ENCODE measurements at regions not wholly inside any gene's neighbourhood (a gene's known extent, or its start where the extent isn't known, plus 50 kb on each side); places are given as distances from the start of the nearest gene placed in this dataset.
A peak's percentile ranks its signal among the peaks of the same experiment; 100 is the strongest.
"Not testable (repeated sequence)": the region's sequence is repeated elsewhere in the genome, so short reads cannot be mapped to it uniquely, and the experiment has no call there.

DNA sequence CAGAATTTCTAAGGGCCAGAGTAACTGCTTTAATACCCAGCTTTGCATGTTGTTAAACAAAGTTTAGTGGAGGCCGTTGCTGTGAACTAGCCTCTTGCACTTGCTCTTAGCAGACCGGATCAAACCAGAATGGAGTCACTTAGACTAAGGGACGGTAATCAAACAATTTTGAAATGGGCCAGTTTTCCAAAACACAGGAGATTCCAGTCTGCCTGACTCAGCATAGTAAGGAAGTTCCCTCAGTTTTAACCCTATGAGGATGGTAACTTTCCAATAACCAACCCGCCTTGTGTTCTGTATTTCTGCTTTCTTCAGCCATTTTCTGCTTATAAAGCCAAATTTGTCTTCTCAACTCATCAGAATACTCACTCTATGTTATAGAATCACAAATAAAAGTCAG lies 77.2 kb upstream of the WDR72 start:
- Histone ChIP-seq H3K9me3 (ENCODE audit: low read length) (no peaks in the 10 kb centered on the region), H2AFZ (ENCODE audit: low read depth, low read length) (peak overlapping the region; percentile 10), H3K36me3 (ENCODE audit: insufficient read depth, low read length) (no peaks in the 10 kb centered on the region), H3K4me1 (ENCODE audit: insufficient read depth, low read length) (no peaks in the 10 kb centered on the region), H3K4me3 (ENCODE audit: low read length) (no peak overlapping the region), H3K27me3 (ENCODE audit: insufficient read depth, low read length) (peaks cover 2% of the 10 kb centered on the region)

DNA sequence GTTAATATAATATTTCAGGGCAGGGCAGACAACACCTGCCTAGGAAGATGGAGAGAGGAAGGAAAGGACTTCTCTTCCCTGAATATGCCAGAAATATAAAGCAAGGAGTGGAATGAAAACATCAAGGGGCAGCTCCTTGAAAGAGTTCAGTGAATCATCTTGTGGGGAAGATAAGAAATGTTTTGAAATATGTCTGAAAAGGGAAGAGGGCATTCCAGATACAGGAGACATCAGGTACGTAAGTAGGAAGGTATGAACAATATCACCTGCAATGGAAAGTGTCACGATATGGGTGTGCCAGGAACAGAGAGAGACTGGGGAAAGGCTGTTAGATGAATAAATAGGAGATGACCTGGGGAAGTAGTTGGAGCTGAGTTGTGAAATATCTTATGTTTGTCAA lies 75.8 kb upstream of the WDR72 start:
- H3K4me1 ChIP-seq (ENCODE audit: insufficient read depth, low read length): no peaks in the 10 kb centered on the region
- no peak overlapping the region for H3K4me3 ChIP-seq (ENCODE audit: low read length)
- H3K9me3 ChIP-seq (ENCODE audit: low read length): no peaks in the 10 kb centered on the region
- peaks cover 2% of the 10 kb centered on the region for H3K27me3 ChIP-seq (ENCODE audit: insufficient read depth, low read length)
- H3K36me3 ChIP-seq (ENCODE audit: insufficient read depth, low read length): no peaks in the 10 kb centered on the region
- H2AFZ ChIP-seq (ENCODE audit: low read depth, low read length): no peak overlapping the region

DNA sequence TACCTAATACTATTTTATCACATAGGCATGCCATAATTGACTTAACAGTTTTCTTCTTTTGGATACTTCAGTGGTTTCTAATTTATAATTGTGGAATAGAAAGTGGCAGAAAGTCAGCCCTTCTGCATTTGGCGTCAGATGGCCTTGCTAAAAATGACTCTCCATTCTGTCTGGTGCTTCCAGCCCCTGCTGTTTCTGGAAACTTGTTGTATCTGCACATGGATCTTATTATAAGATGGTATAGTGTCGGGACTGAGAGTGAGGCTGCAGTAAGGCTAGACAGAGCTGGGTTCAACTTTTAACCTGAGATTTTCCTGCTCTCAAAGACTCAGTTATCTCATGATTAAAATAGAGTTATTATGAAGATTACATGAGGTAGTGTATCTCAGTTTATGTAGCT lies 74.8 kb upstream of the WDR72 start:
- H3K9me3 ChIP-seq (ENCODE audit: low read length): no peaks in the 10 kb centered on the region
- no peak overlapping the region for H3K4me3 ChIP-seq (ENCODE audit: low read length)
- peaks cover 2% of the 10 kb centered on the region for H3K27me3 ChIP-seq (ENCODE audit: insufficient read depth, low read length)
- H3K36me3 ChIP-seq (ENCODE audit: insufficient read depth, low read length): no peaks in the 10 kb centered on the region
- H3K4me1 ChIP-seq (ENCODE audit: insufficient read depth, low read length): peaks cover 8% of the 10 kb centered on the region
- no peak overlapping the region for H2AFZ ChIP-seq (ENCODE audit: low read depth, low read length)

DNA sequence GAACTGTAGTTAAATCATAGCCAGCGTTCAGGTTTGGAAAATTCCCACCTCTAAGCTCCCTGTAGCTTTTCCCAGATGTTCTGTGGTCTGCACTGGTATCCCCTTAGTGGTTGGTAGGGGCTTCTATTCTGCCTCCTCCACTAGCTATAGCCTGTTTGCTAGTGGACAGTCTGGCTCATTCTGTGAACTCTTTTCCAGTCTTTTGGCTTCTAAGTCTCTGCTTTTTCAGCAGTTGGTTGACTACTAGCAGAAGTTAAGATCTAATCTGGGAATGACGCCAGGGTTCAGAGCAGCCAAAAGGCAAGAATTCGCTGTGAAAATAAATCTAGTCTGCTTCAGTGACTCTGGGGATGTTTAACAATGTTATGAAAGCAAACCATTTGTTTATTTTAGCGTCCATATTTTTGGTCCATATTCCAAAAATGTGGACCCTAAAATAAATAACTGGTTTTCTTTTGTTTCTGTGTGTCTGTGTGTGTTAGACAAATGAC lies 73.7 kb upstream of the WDR72 start:
- no peak overlapping the region for H3K4me3 ChIP-seq (ENCODE audit: low read length)

DNA sequence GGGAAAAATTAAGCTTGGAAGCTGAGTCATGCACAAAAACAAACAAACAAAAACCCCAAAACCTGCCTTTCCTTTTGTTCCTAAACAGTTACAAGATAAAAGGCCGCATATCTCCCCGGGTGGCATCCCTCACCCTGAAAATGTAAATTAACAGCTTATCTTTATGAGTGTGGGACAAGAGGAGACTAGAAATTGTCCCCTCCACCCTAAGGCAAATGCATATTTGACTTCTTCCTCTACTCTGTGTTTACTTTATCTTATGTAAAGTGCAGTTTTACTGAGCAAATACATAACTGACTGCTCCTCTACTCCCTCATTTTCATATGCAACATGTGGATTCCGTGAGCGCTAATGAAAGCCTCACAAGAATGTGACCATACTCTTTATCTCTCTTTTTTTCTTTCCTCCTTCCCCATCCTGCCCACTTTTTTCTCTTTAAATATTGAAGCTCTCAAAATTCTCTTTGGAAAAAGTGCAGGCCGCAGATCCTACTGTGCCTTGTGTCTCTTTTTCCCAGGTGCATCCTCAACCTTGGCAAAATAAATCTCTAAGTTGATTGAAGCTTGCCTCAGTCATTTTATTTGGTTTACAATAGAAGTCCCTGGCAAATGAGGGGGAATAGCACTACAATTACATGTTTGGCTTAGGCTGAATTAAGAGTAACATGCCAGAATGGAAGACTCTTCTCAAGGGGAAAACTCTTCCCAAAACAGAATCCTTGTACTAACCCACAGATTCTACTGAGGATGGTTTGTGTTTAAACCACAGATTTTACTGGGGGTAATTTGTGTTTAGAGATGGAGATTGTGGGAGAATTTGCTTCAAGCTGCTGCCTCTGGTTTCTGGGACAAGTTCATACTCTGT lies 72.7 kb upstream of the WDR72 start:
- H3K36me3 ChIP-seq (ENCODE audit: insufficient read depth, low read length): no peaks in the 10 kb centered on the region
- H2AFZ ChIP-seq (ENCODE audit: low read depth, low read length): no peak overlapping the region
- no peak overlapping the region for H3K4me3 ChIP-seq (ENCODE audit: low read length)
- H3K27me3 ChIP-seq (ENCODE audit: insufficient read depth, low read length): peaks cover 2% of the 10 kb centered on the region
- no peaks in the 10 kb centered on the region for H3K9me3 ChIP-seq (ENCODE audit: low read length)
- H3K4me1 ChIP-seq (ENCODE audit: insufficient read depth, low read length): peaks cover 8% of the 10 kb centered on the region

More for the DNA sequence above, 73.7 kb upstream of the WDR72 start:
- Histone ChIP-seq H2AFZ (ENCODE audit: low read depth, low read length) (no peak overlapping the region), H3K36me3 (ENCODE audit: insufficient read depth, low read length) (no peaks in the 10 kb centered on the region), H3K9me3 (ENCODE audit: low read length) (no peaks in the 10 kb centered on the region), H3K27me3 (ENCODE audit: insufficient read depth, low read length) (peaks cover 2% of the 10 kb centered on the region), H3K4me1 (ENCODE audit: insufficient read depth, low read length) (peaks cover 8% of the 10 kb centered on the region)

DNA sequence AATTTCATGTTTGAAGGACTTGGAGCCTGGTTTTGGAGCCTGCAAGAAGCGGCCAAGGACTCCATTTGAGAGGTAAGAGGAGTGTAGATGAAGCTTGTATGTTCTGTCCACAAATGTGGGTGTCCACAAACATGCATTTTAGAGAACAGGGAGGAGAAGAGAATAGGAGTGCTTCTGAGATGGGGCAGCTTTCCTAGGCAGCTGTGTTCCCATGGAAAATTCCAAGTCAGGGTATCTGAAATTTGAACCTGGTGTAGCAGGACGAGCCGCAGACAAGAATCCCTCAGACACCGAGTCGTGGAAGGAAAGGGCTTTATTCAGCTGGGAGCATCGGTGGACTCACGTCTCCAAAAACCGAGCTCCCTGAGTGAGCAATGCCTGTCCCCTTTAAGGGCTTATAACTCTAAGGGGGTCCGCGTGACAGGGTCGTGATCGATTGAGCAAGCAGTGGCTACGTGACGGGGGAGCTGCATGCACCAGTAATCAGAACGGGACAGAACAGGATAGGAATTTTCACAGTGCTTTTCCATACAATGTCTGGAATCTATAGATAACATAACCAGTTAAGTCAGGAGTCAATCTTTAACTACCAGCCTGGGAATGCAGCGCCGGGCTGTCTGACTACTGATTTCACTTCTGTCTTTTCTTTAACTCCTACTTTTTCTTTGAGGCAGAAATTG lies 71.4 kb upstream of the WDR72 start:
- Histone ChIP-seq H3K4me1 (ENCODE audit: insufficient read depth, low read length) (peaks cover 8% of the 10 kb centered on the region), H2AFZ (ENCODE audit: low read depth, low read length) (no peak overlapping the region), H3K36me3 (ENCODE audit: insufficient read depth, low read length) (no peaks in the 10 kb centered on the region), H3K4me3 (ENCODE audit: low read length) (no peak overlapping the region), H3K27me3 (ENCODE audit: insufficient read depth, low read length) (peaks cover 2% of the 10 kb centered on the region), H3K9me3 (ENCODE audit: low read length) (no peaks in the 10 kb centered on the region)

DNA sequence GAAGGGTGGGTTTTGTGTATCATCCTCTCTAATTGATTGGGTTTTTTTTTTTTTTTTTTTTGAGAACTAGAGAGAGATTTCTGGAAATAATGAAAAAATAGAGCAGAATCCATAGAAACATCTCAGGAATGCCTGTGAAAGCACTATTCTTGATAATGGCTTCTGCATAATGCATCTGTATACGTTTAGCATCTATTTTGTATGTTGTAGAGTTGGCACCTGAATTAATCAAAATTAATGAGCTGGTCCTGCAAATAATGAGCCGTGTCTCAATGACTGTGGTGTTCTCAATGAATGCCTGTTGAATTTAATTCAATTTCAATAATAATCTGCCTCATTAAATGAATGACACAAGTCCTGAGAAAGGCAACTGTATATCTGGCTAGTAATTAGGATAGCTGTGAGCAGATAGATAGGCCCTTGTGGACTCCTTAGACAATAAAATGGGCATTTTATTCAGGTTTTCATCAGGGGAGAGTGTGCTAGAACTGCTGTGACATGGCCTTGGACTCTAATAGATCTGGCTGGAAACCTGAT lies 70.5 kb upstream of the WDR72 start:
- Histone ChIP-seq H3K9me3 (ENCODE audit: low read length) (no peaks in the 10 kb centered on the region), H3K4me3 (ENCODE audit: low read length) (no peak overlapping the region), H3K4me1 (ENCODE audit: insufficient read depth, low read length) (peaks cover 8% of the 10 kb centered on the region), H2AFZ (ENCODE audit: low read depth, low read length) (no peak overlapping the region), H3K27me3 (ENCODE audit: insufficient read depth, low read length) (peaks cover 2% of the 10 kb centered on the region), H3K36me3 (ENCODE audit: insufficient read depth, low read length) (no peaks in the 10 kb centered on the region)

DNA sequence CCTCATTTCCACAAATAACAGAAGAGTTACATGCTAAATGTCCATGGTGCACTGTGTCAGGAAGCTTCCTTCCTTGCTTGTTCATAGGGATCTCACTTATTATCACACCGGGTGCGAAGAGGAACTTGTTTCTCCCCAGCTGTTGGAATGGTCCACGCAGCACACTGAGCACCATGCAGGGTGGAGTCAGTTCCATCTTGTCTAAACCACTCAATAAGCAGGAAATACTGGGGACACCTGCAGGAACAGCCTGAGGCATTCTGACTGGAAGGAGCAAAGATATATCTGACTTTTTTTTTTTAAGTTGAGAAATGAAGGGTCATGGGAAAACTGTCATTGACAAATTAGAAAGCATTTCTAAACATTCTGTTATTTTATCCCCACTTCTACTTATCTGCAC lies 70.0 kb upstream of the WDR72 start:
- Histone ChIP-seq H3K4me1 (ENCODE audit: insufficient read depth, low read length) (peaks cover 8% of the 10 kb centered on the region), H3K27me3 (ENCODE audit: insufficient read depth, low read length) (peaks cover 2% of the 10 kb centered on the region), H3K9me3 (ENCODE audit: low read length) (no peaks in the 10 kb centered on the region), H3K36me3 (ENCODE audit: insufficient read depth, low read length) (no peaks in the 10 kb centered on the region), H2AFZ (ENCODE audit: low read depth, low read length) (no peak overlapping the region), H3K4me3 (ENCODE audit: low read length) (no peak overlapping the region)

DNA sequence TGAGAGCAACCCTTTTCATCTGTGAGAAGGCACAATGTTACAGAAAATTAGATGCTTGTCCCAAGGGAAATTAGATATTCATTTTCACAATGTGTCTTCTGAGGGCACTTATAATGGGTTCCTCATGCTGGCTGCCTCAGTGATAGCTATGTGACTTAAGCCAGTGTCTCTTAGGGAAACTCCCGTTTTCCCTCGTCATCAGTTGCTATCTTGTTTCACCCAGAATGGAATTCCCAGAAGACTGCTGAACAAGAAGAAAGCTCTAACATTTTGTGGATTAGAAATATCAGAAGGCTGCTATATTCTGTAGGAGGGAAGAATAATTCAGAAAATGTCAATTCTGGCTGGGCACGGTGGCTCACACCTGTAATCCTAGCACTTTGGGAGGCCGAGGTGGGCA lies 67.9 kb upstream of the WDR72 start:
- Histone ChIP-seq H2AFZ (ENCODE audit: low read depth, low read length) (no peak overlapping the region), H3K9me3 (ENCODE audit: low read length) (no peaks in the 10 kb centered on the region), H3K4me3 (ENCODE audit: low read length) (no peak overlapping the region), H3K4me1 (ENCODE audit: insufficient read depth, low read length) (peaks cover 8% of the 10 kb centered on the region), H3K27me3 (ENCODE audit: insufficient read depth, low read length) (peaks cover under 1% of the 10 kb centered on the region), H3K36me3 (ENCODE audit: insufficient read depth, low read length) (no peaks in the 10 kb centered on the region)

DNA sequence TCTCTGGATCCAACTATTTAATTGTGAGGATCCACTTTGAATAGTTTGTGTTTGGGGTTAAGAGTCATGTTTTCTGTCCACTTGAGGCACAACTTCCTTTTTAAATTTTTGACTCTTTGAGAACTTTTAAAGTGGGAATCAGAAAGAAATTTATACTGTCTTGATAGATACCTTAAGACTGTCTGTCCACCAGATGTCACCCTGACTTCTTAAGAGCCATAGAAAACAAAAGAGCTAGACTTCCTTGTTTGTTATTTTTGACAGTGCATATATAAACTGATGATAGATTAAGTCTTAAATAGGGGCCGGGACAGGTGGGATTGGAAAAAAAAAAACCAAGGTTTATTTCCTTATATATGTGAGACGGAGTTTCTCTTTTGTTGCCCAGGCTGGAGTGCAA lies 52.1 kb upstream of the WDR72 start:
- no peaks in the 10 kb centered on the region for H3K27me3 ChIP-seq (ENCODE audit: insufficient read depth, low read length)
- H3K9me3 ChIP-seq (ENCODE audit: low read length): no peaks in the 10 kb centered on the region
- no peak overlapping the region for H3K4me3 ChIP-seq (ENCODE audit: low read length)
- no peak overlapping the region for H2AFZ ChIP-seq (ENCODE audit: low read depth, low read length)
- H3K4me1 ChIP-seq (ENCODE audit: insufficient read depth, low read length): no peaks in the 10 kb centered on the region
- H3K36me3 ChIP-seq (ENCODE audit: insufficient read depth, low read length): no peaks in the 10 kb centered on the region

DNA sequence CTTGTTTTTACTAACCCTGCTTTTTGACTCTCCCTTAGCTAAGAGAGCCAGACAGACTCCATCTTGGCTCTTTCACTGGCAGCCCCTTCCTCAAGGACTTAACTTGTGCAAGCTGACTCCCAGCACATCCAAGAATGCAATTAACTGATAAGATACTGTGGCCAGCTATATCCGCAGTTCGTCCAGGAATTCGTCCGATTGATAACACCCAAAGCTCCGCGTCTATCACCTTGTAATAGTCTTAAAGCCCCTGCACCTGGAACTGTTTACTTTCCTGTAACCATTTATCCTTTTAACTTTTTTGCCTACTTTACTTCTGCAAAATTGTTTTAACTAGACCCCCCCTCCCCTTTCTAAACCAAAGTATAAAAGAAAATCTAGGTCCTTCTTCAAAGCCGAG lies 50.8 kb upstream of the WDR72 start:
- H3K27me3 ChIP-seq (ENCODE audit: insufficient read depth, low read length); H3K4me3 ChIP-seq (ENCODE audit: low read length); H2AFZ ChIP-seq (ENCODE audit: low read depth, low read length); H3K4me1 ChIP-seq (ENCODE audit: insufficient read depth, low read length); H3K9me3 ChIP-seq (ENCODE audit: low read length); H3K36me3 ChIP-seq (ENCODE audit: insufficient read depth, low read length): not testable (repeated sequence)
